HL-60 (cell line): ENCODE measurements at regions not wholly inside any gene's neighbourhood (a gene's known extent, or its start where the extent isn't known, plus 50 kb on each side); places are given as distances from the start of the nearest gene placed in this dataset.

Experiments
- DNase-seq, 2 experiments: peaks; one replicate each; pipeline ENCODE4 v3.0.0-alpha.2; 2010 to 2020; ENCODE audit warnings: low read depth in 1 of 2, low spot score in 1 of 2
- H3K27ac ChIP-seq: fragments of 250-450 bp; sonication (Bioruptor Pico); replicated peaks from 2 replicates; pipeline ENCODE4 v1.5.1; 2020; ENCODE audit warnings: mild to moderate bottlenecking, moderate library complexity
- H3K27me3 ChIP-seq: fragments of 250-450 bp; sonication (Bioruptor Pico); 2 replicates; pipeline ENCODE4 v1.5.1; 2021; ENCODE audit warnings: mild to moderate bottlenecking, moderate library complexity; ENCODE audit not compliant: insufficient read depth, poor library complexity, severe bottlenecking
- H3K4me3 ChIP-seq: replicated peaks from 2 replicates; pipeline ENCODE4 v1.5.1; 2011; ENCODE audit warnings: mild to moderate bottlenecking, control low read depth, low read length; ENCODE audit not compliant: insufficient read depth
- CTCF ChIP-seq: IDR thresholded peaks from one replicate; pipeline ENCODE4 v1.5.1; 2011; ENCODE audit warnings: low read length, control low read depth, inconsistent platforms; ENCODE audit not compliant: insufficient read depth
- GABPA ChIP-seq: IDR thresholded peaks from 2 replicates; pipeline ENCODE4 v1.6.1; 2012; ENCODE audit warnings: low read depth
- POLR2AphosphoS5 ChIP-seq: IDR thresholded peaks from 2 replicates; pipeline ENCODE4 v1.6.1; 2012; ENCODE audit warnings: low read depth
- REST ChIP-seq: IDR thresholded peaks from 2 replicates; pipeline ENCODE4 v1.6.1; 2012; ENCODE audit warnings: low read depth; ENCODE audit not compliant: insufficient replicate concordance
- SPI1 ChIP-seq: IDR thresholded peaks from 2 replicates; pipeline ENCODE4 v1.6.1; 2012; ENCODE audit warnings: low read depth, mild to moderate bottlenecking, borderline replicate concordance

- H3K27me3 ChIP-seq, result peaks cover 2% of the 10 kb centered on the region
- no peak for DNase-seq
These were observed 165.5 kb downstream of the MOXD1 start for GRCh38 chr6:132235596-132236280.

GRCh38 chr6:132234356-132234755, 166.9 kb downstream of the MOXD1 start:
- Histone ChIP-seq H3K27ac (no peak overlapping the region), H3K4me3 (no peak overlapping the region), H3K27me3 (peaks cover 2% of the 10 kb centered on the region)
- no peak for DNase-seq
- no peak for TF ChIP-seq REST
- no peak for TF ChIP-seq POLR2AphosphoS5
- TF ChIP-seq SPI1, result no peak

More at GRCh38 chr6:132235596-132236280, 165.5 kb downstream of the MOXD1 start:
- no peak for TF ChIP-seq SPI1
- TF ChIP-seq CTCF, result no peak
- TF ChIP-seq REST, result no peak
- TF ChIP-seq GABPA, result no peak
- no peak for TF ChIP-seq POLR2AphosphoS5
- Histone ChIP-seq H3K4me3 (no peak overlapping the region), H3K27ac (no peak overlapping the region)

GRCh38 chr6:132231121-132231884, 170.0 kb downstream of the MOXD1 start:
- no peak overlapping the region for H3K27ac ChIP-seq
- peaks cover 2% of the 10 kb centered on the region for H3K27me3 ChIP-seq
- no peak for DNase-seq
- H3K4me3 ChIP-seq, result no peak overlapping the region
- TF ChIP-seq SPI1, result no peak
- TF ChIP-seq POLR2AphosphoS5, result no peak

- Histone ChIP-seq H3K4me3 (no peak overlapping the region), H3K27me3 (peaks cover 2% of the 10 kb centered on the region), H3K27ac (no peak overlapping the region)
- TF ChIP-seq POLR2AphosphoS5, result no peak
- TF ChIP-seq REST, result no peak
- no peak for TF ChIP-seq SPI1
- no peak for TF ChIP-seq CTCF
- no peak for TF ChIP-seq GABPA
- no peak for DNase-seq
These were observed 172.4 kb downstream of the MOXD1 start for GRCh38 chr6:132228894-132229293.
